Epithelial cell of esophagus (primary cell): ENCODE measurements at regions not wholly inside any gene's neighbourhood (a gene's known extent, or its start where the extent isn't known, plus 50 kb on each side); places are given as distances from the start of the nearest gene placed in this dataset.

Experiments
- DNase-seq: peaks from one replicate; pipeline ENCODE4 v3.0.0; 2010; ENCODE audit warnings: low read depth
- H3K4me3 ChIP-seq: 2 replicates; pipeline ENCODE4 v1.5.1; 2011; ENCODE audit warnings: mild to moderate bottlenecking, low read length, control low read depth
- TF ChIP-seq, protein P1 (sequence below): IDR thresholded peaks from 2 replicates; pipeline ENCODE4 v1.5.1; 2011; ENCODE audit warnings: low read depth, mild to moderate bottlenecking, low read length, control low read depth, inconsistent platforms; ENCODE audit not compliant: insufficient read depth; ENCODE audit errors: missing control alignments

DNA sequence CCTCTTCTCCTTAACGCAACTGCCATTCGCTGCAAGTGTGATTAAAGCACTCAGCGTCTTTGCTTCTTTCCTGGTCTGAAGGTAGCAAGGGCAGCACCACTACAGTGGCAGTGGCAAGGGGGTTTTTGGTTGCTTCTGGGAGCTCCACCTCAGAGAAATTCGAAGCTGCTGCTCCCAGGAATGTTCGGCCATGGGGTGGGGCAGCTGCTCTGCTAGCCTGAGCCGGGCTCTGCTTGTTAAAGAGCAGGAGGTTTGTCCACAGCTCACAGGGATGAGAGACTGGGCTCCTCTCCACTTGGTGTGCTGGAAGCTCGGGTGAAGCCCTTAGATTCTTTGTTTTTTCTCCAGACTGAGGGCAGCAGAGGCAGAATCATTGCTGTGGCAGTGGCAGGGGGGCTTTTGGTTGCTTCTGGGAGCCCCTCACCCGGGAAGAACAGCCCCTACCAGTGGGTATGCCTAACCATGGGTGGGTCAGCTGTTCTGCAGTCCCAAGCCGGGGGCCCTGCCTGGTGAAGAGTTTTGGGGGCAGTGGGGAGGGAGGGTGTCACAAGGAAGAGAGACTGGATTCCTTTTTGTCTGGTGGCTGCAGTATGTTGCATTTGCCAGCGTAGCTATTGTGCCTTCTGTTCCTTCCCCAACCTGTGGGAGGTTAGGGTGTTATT is 340.2 kb downstream of the AEBP2 start:
- no peak overlapping the region for H3K4me3 ChIP-seq
- TF ChIP-seq, protein P1, sequence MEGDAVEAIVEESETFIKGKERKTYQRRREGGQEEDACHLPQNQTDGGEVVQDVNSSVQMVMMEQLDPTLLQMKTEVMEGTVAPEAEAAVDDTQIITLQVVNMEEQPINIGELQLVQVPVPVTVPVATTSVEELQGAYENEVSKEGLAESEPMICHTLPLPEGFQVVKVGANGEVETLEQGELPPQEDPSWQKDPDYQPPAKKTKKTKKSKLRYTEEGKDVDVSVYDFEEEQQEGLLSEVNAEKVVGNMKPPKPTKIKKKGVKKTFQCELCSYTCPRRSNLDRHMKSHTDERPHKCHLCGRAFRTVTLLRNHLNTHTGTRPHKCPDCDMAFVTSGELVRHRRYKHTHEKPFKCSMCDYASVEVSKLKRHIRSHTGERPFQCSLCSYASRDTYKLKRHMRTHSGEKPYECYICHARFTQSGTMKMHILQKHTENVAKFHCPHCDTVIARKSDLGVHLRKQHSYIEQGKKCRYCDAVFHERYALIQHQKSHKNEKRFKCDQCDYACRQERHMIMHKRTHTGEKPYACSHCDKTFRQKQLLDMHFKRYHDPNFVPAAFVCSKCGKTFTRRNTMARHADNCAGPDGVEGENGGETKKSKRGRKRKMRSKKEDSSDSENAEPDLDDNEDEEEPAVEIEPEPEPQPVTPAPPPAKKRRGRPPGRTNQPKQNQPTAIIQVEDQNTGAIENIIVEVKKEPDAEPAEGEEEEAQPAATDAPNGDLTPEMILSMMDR: no peak
- no peak for DNase-seq

DNA sequence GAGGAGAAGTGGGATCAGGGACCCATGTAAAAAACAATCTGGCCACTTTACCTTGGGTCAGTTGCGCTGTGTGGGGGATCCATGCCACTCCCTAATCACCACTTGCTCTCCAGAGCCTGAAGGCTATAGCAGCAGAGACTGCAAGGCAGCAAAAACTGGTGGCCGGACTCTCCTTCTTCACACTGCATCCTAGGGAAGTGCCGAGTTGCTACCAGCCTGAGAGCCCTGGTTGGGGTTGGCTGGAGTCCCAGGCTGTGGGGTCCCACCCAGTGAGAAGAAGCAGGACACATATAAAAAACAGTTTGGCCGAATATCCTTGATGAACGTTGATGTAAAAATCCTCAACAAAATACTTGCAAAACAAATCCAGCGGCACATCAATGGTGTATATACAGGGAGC is 341.2 kb downstream of the AEBP2 start:
- TF ChIP-seq, protein P1: no peak
- no peak for DNase-seq
- H3K4me3 ChIP-seq: no peak overlapping the region

DNA sequence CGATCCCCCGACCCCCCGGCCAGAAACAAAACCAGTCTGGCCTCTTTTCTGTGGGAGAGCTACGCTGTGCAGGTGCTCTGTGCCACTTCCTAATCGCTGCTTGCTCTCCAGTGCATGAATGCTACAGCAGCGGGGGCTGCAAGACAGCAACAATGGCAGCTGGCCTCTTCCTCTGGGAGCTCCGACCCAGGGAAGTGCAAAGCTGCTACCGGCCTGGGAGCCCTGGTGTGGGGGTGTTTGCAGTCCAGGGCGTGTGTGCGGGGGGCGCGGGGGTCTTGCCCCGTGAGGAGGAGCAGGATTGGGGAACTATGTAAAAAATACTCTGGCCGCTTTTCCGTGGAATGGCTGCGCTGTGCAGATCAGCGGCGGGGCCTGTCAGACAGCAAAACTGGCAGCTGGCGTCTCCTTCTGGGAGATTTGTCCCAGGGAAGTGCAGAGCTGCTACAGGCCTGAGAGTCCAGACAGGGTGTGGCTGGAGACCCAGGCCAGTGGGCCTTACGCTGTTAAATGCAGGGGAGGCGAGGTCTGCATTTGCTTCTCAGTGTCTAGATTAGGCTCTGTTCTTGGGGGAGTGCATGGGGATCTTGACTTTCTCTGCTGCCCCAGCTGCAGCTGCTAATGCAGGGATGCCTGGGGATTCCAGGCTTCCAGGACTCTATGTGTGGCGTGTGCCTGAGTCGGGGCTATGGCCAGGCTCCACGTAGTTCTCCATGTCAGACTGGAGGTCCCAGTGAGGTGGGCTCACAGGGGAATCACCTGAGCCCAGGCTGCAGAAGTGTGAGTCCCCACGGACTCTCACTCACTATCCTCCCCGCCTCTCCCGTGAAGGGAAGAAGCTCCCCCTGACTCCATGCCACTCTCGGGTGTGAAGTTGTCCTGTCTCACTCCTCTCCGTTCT is 344.5 kb downstream of the AEBP2 start:
- no peak for DNase-seq
- TF ChIP-seq, protein P1: no peak
- H3K4me3 ChIP-seq: no peak overlapping the region

DNA sequence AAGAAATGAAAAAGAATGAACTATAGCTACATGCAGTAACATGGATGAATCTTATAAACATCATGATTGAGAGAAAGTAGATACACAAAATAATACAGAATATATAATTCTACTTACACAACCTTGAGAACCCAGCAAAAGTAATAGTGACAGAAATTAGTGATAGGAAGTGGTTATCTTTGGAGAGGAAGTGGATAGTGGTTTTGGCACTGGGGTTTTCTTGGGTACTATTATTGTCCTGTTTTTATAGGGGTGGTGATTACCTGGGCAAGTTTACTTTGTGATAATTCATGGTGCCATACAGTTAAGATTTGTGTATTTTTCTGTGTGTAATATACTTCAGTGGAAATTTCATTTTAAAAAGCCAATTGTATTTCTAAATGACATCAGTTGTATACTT is 352.7 kb downstream of the AEBP2 start:
- DNase-seq: no peak
- no peak overlapping the region for H3K4me3 ChIP-seq
- TF ChIP-seq, protein P1: no peak

DNA sequence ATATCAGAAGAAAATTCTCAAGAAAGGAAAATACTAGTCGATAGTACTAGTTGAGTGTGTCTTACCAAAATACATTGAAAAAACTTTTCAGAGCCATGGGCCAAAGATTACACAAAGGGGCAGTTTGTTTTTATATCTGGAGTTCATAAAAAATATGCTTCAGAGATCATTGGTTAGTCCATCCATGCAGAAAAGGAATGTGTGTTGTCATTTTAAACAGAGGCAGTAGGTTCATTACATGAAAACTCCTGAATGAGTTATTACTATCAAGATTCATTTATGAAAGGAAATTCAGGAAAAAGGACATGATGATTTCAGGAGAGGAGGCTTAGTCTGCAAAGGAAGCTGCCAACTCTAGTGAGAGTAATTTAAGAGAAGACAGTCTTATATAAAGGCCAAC is 354.8 kb downstream of the AEBP2 start:
- no peak overlapping the region for H3K4me3 ChIP-seq
- TF ChIP-seq, protein P1: no peak
- DNase-seq: no peak

DNA sequence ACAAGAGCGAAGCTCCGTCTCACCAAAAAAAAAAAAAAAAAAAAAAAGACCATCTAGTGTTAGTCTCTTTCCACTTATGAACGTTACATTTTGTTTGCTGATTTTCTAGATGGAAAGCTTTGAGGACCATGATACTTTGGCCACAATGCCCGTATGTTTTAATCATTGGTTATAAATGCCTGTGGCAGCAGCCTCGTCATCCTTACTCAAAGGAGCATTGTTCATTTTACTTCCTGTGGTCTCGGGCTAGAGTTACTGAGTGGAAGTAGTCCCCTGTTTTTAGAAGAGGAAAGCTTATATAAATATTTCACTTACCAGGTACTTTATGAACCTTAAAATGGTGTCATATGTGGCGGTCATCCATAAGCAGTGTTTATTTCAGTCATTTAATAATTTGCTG is 359.9 kb downstream of the AEBP2 start:
- no peak for DNase-seq
- H3K4me3 ChIP-seq: no peak overlapping the region
- TF ChIP-seq, protein P1: no peak
